ENCODE measurements at regions not wholly inside any gene's neighbourhood (a gene's known extent, or its start where the extent isn't known, plus 50 kb on each side); places are given as distances from the start of the nearest gene placed in this dataset.

GRCh38 chrX:38999967-39000745, 198.9 kb downstream of the MID1IP1 start:
- TF ChIP-seq POLR2A (IDR thresholded peaks at IDR 0.05; ENCODE audit: low read depth, low read length) = no peak
- DNase-seq (ENCODE audit: insufficient read length, low spot score) (no peak), FAIRE-seq (no peak)

GRCh38 chrX:39000802-39001201, 199.5 kb downstream of the MID1IP1 start:
- DNase-seq (ENCODE audit: insufficient read length, low spot score) = no peak
- TF ChIP-seq POLR2A (IDR thresholded peaks at IDR 0.05; ENCODE audit: low read depth, low read length) = no peak
- FAIRE-seq = no peak

GRCh38 chrX:39002466-39002865, 201.2 kb downstream of the MID1IP1 start:
- FAIRE-seq (no peak), DNase-seq (ENCODE audit: insufficient read length, low spot score) (no peak)
- TF ChIP-seq POLR2A (IDR thresholded peaks at IDR 0.05; ENCODE audit: low read depth, low read length) = no peak

- no peak for TF ChIP-seq POLR2A (IDR thresholded peaks at IDR 0.05; ENCODE audit: low read depth, low read length)
- DNase-seq (ENCODE audit: insufficient read length, low spot score) (no peak), FAIRE-seq (no peak)
Measured at GRCh38 chrX:39008549-39008948, 207.3 kb downstream of the MID1IP1 start.

GRCh38 chrX:39011454-39012221, 210.4 kb downstream of the MID1IP1 start:
- TF ChIP-seq POLR2A (IDR thresholded peaks at IDR 0.05; ENCODE audit: low read depth, low read length) = no peak
- DNase-seq (ENCODE audit: insufficient read length, low spot score) (no peak), FAIRE-seq (no peak)

GRCh38 chrX:39012621-39013111, 211.4 kb downstream of the MID1IP1 start:
- no peak for TF ChIP-seq POLR2A (IDR thresholded peaks at IDR 0.05; ENCODE audit: low read depth, low read length)
- DNase-seq (ENCODE audit: insufficient read length, low spot score) (no peak), FAIRE-seq (no peak)

- no peak for TF ChIP-seq POLR2A (IDR thresholded peaks at IDR 0.05; ENCODE audit: low read depth, low read length)
- FAIRE-seq (no peak), DNase-seq (ENCODE audit: insufficient read length, low spot score) (no peak)
Measured at GRCh38 chrX:39016556-39016955, 215.3 kb downstream of the MID1IP1 start.

- no peak for DNase-seq (ENCODE audit: insufficient read length, low spot score)
- no peak for FAIRE-seq
- no peak for TF ChIP-seq POLR2A (IDR thresholded peaks at IDR 0.05; ENCODE audit: low read depth, low read length)
Measured at GRCh38 chrX:39017077-39017476, 215.8 kb downstream of the MID1IP1 start.

- DNase-seq (ENCODE audit: insufficient read length, low spot score) (no peak), FAIRE-seq (no peak)
- TF ChIP-seq POLR2A (IDR thresholded peaks at IDR 0.05; ENCODE audit: low read depth, low read length) = no peak
Measured at GRCh38 chrX:39017716-39018115, 216.5 kb downstream of the MID1IP1 start.

- no peak for TF ChIP-seq POLR2A (IDR thresholded peaks at IDR 0.05; ENCODE audit: low read depth, low read length)
- DNase-seq (ENCODE audit: insufficient read length, low spot score) (no peak), FAIRE-seq (no peak)
Measured at GRCh38 chrX:39018541-39018940, 217.3 kb downstream of the MID1IP1 start.

- DNase-seq (ENCODE audit: insufficient read length, low spot score) (no peak), FAIRE-seq (no peak)
- TF ChIP-seq POLR2A (IDR thresholded peaks at IDR 0.05; ENCODE audit: low read depth, low read length) = no peak
Measured at GRCh38 chrX:39019056-39019455, 217.8 kb downstream of the MID1IP1 start.

GRCh38 chrX:39020051-39020669, 218.9 kb downstream of the MID1IP1 start:
- DNase-seq (ENCODE audit: insufficient read length, low spot score) (no peak), FAIRE-seq (no peak)
- TF ChIP-seq POLR2A (IDR thresholded peaks at IDR 0.05; ENCODE audit: low read depth, low read length) = no peak

- DNase-seq (ENCODE audit: insufficient read length, low spot score) = no peak
- no peak for FAIRE-seq
- no peak for TF ChIP-seq POLR2A (IDR thresholded peaks at IDR 0.05; ENCODE audit: low read depth, low read length)
Measured at GRCh38 chrX:39022106-39022505, 220.8 kb downstream of the MID1IP1 start.

- TF ChIP-seq POLR2A (IDR thresholded peaks at IDR 0.05; ENCODE audit: low read depth, low read length) = no peak
- FAIRE-seq (no peak), DNase-seq (ENCODE audit: insufficient read length, low spot score) (no peak)
Measured at GRCh38 chrX:39029221-39029620, 228.0 kb downstream of the MID1IP1 start.
